GM21526 (cell line): ENCODE measurements at regions not wholly inside any gene's neighbourhood (a gene's known extent, or its start where the extent isn't known, plus 50 kb on each side); places are given as distances from the start of the nearest gene placed in this dataset.

Source experiments
- ATAC-seq: cut with Tn5 transposase; IDR thresholded peaks from one replicate; pipeline ENCODE4 v1.9.1; 2021; ENCODE audit warnings: moderate library complexity; ENCODE audit not compliant: unreplicated experiment, low FRiP score

DNA sequence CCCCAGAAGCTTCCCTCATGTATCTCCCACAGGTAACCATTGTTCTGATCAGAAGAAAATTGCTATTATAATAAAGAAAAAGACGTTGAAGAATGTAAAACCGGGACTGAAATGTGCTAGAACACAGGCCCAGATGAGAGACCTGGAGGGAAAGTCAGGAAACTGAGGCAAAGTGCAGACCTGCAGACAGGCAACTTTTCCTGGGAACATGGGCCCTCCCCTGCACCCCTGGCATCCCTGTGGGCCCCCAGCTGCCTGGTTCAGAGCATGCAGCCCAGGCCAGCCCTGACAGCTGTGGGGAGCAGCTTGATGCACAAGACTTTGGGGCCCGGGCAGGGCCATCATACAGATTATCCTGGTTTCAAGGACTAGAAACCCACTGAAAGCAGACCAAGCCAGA is 212.2 kb downstream of the CDC5L start:
- ATAC-seq: no peak

GRCh38 chr6:44603044-44603686 is 215.7 kb downstream of the CDC5L start:
- no peak for ATAC-seq

- no peak for ATAC-seq
Measured at GRCh38 chr6:44606504-44606903, 219.0 kb downstream of the CDC5L start.

DNA sequence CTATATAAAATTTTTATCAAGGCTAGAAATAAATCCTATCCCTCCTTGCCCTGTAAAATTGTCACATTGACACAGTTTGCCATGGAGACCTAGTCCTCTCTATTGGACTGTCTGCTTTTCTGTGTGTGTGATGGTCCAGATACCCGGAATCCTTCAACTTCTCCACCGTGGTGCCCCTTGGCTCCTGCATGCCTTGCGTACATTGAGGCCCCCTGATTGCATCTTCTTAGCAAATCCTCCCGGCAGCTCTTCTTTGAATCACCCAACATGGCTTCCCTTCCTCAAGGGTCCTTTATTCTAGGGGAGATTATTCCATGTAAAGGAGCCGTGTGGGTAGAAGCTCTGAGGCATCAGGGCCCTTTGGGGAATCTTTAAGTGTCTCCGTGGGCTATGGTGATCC is 219.5 kb downstream of the CDC5L start:
- no peak for ATAC-seq

DNA sequence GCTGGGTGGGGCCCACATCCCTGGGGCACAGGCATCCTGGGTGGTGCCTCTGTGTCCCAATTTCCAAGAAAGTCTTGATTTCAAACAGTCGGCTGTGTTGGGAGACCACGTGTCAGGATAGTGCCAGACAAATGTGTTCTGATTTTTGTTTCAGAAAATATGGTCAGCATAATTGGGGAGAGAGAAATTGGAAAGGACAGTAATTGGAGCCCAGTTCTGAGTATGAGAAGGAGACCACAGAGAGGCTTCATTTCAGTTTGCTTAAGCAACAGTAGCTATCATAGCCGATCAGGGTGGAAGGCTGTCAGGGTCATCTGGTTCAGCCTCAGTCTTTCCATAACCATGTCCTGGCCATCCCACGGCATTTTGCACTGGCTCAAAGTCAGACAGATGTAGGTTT is 220.7 kb downstream of the CDC5L start:
- no peak for ATAC-seq

DNA sequence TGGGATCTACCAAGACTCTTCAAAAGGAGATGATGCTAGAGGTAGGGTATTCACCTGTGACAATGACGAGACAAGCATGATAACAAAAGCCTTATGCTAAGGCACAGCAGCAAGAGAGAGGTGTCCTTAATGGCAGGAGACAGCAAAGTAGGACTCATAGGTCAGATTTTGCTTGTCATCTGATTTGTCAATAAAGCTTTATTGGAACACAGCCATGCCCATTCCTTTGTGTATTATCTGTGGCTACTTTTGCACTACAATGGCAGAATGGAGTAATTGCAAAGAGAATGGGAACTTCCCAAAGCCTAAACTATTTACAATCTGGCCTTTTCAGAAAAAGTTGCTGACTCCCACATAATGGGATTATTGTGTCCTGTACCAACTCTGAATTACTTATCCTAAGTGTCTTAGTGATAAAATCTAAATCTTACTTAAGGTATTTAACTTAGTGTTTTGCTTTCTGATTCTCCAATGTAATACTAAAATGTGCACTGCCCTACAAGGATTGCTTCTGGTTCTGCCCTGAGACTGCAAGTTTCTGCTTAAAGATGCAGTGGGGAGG is 221.6 kb downstream of the CDC5L start:
- no peak for ATAC-seq

- no peak for ATAC-seq
Measured at GRCh38 chr6:44614396-44614795, 226.9 kb downstream of the CDC5L start.

DNA sequence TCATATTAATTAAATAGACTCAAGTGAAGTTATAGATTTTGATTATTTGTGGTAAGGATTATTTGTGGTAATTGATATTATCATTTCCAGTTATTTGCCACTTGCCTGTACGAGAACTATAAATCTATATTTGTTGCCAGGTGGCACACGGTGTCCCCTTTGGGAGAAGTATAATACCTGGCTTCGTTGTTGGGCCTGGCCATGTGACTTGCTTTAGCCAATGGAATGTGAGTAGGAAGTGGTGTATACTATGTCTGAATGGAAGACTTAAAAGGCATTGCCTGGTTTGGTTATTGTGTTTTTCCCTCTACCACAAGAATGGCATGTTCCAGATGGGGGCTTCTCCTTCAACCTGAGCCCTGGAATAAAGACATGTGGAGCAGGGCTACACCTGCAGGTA is 228.1 kb downstream of the CDC5L start:
- no peak for ATAC-seq

DNA sequence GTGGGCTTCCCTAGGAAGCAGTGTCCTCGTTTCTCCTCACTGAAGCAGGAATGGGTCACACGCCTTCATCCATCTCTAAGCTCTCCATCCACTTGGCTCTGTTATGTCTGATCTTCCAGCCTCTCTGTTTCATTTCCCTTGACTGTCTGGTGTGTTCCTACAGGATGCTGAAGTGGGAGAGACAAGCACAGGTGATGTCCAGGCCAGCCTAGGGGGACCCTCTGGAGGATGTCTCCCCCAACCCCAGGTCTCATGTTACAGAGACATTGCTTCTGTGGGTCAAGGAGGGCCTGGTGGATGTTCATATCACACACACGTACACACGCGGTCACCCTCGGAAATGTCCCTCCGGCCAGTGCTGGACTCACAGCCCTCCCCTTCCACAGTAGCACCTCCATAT is 229.9 kb downstream of the CDC5L start:
- no peak for ATAC-seq

- ATAC-seq: no peak
Measured at GRCh38 chr6:44618371-44618770, 230.9 kb downstream of the CDC5L start.

DNA sequence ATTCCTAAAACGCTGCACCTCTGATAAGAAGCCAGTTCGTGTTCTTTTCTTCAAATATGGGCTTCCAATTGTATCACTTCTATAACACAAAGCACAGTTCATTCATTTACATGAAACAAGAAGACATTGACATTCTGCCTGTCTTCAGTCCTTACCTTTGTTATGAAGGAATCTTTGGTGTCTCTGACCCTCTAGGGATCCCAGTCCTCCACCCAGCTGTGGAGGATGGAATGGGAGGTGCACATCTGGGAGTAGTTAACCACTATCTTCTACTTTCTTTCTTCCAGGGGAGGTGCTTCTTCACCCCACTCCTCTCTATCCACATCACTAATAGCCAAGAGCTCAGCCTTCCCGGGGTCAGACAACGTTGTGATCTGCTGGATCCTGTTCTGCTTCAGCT is 233.4 kb downstream of the CDC5L start:
- no peak for ATAC-seq

DNA sequence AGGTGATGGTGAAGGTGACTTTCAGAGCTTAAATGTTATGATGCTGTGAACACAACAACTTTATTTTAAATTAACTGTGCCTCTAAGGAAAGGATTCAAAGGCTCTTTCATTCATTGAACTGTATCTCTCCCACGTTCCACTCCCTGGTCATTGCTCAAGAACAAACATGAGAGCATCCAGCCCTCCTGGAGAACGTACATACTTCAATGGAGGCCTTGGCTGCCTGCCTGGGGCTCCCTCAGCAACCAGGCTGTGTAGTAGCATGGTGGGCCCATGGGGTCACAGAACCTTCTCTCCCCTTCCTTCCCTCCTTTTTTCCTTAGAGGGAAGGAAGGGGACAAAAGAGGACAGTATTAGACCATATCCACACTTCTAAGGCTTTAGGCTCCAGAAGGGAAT is 234.3 kb downstream of the CDC5L start:
- ATAC-seq: no peak

GRCh38 chr6:44622555-44622954 is 235.0 kb downstream of the CDC5L start:
- no peak for ATAC-seq

GRCh38 chr6:44622956-44623355 is 235.4 kb downstream of the CDC5L start:
- no peak for ATAC-seq

- no peak for ATAC-seq
Measured at GRCh38 chr6:44624226-44624625, 236.7 kb downstream of the CDC5L start.

DNA sequence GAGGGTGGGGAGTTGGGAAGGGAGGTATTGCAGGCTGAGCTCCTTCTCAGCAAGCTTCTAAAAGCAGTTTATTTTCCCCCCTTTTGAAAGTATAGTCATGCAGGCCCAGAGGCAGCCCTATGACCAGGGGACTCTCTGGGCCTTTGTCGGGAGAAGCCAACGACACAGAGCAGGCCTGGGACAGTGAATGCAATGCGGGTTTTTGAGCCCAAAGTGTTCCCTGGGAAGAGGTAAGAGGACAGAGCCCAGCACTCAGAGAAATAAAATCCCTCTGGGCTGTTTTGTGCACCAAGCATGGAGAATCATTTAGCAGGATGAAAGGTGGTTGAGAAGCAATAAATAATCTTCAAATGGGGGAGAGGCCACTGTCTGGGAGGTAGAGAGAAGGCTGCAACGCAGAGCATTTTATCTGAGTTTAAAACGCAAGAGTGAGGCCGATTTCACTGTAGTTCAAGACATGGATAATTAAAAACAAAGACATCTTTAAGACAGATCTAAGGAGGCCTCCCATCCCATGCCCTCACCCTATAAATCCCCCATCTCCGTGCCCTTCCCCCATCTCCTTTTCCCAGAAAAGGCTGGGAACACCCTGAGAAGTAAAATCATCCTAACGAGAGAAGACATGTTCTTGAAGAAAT is 237.5 kb downstream of the CDC5L start:
- no peak for ATAC-seq

- ATAC-seq: no peak
Measured at GRCh38 chr6:44625996-44626395, 238.5 kb downstream of the CDC5L start.

GRCh38 chr6:44626616-44627015 is 239.1 kb downstream of the CDC5L start:
- no peak for ATAC-seq

DNA sequence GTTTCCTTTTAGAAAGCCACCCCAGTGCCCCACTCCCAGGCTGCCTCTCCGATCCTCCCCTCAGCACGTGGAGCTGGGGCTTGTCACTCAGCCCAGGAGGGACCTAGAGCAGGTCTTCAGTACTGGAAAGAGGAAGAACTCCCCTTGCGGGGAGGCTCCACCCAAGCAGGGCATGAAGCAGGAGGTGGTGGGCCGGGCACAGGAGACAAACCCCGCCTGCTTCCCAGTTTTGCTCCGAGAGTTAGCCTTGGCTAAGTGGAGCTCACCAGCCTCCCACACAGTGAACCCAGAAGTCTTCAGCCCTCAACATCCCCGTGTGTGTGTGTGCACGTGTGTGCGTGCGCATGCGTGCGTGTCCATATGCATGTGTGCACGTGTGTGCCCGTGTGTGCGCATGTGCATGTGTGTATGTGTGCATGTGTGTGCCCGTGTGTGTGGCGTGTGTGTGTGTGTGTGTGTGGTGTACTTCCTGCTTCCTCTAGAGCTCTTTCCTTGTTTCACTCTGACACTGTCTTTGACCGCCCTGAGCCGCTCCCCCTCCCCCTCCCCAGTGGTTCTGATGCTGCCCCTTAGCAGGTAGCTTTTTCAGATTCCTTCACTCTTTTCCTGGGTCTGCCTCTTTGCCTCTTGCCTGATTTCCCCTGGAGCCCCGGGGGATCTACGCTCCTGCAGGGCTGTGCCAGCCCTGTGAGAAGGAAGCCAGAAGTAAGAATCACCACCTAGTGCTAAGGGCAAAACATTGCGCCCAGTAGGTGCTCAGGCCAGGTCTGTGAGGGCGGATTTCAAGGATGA is 239.8 kb downstream of the CDC5L start:
- ATAC-seq: no peak

GRCh38 chr6:44627883-44628271 is 240.4 kb downstream of the CDC5L start:
- ATAC-seq: no peak

GRCh38 chr6:44628347-44628746 is 240.8 kb downstream of the CDC5L start:
- ATAC-seq: no peak

- ATAC-seq: no peak
Measured at GRCh38 chr6:44629636-44630035, 242.1 kb downstream of the CDC5L start.
